Gastroesophageal sphincter (tissue), 4 donors: ENCODE measurements at regions not wholly inside any gene's neighbourhood (a gene's known extent, or its start where the extent isn't known, plus 50 kb on each side); places are given as distances from the start of the nearest gene placed in this dataset.

Source experiments
- ATAC-seq: fragments of 150-250 bp; one replicate; pipeline ENCODE4 v1.9.1; 2016; ENCODE audit warnings: mild to moderate bottlenecking, moderate library complexity
- H3K27ac ChIP-seq, 4 donors: fragments of 200-600 bp; sonication (generic) in 3 of 4; 1 replicate in 3 of 4; 2 replicates in 1 of 4; pipeline ENCODE4 v1.5.1; 2016 to 2019
- H3K27me3 ChIP-seq: fragments of 200-600 bp; sonication (generic); one replicate; pipeline ENCODE4 v1.5.1; 2019
- H3K36me3 ChIP-seq, 2 donors: fragments of 200-600 bp; sonication (generic); one replicate each; pipeline ENCODE4 v1.5.1; 2019; ENCODE audit warnings: control low read depth in 1 of 2
- H3K4me1 ChIP-seq, 3 donors: fragments of 200-600 bp; sonication (generic); 1 replicate in 2 of 3; 2 replicates in 1 of 3; pipeline ENCODE4 v1.5.1; 2016 to 2019; ENCODE audit warnings: control low read depth in 2 of 3
- H3K4me3 ChIP-seq, 2 donors: fragments of 200-600 bp; sonication (generic); one replicate each; pipeline ENCODE4 v1.5.1; 2019; ENCODE audit warnings: mild to moderate bottlenecking in 1 of 2, moderate library complexity in 1 of 2
- H3K9me3 ChIP-seq, 3 donors: fragments of 200-600 bp; sonication (generic); one replicate each; pipeline ENCODE4 v1.5.1; 2017 to 2019; ENCODE audit warnings: control low read depth in 2 of 3
- CTCF ChIP-seq, 4 experiments: fragments of 200-600 bp in 2 of 4; fragments of 450-650 bp in 2 of 4; sonication (generic) in 1 of 4; IDR thresholded peaks; one replicate each; pipeline ENCODE4 v1.5.1; 2017 to 2019; ENCODE audit warnings: antibody characterized with exemption in 4 of 4, mild to moderate bottlenecking in 2 of 4, moderate library complexity in 2 of 4
- EP300 ChIP-seq: sonication (generic); formaldehyde crosslinking; IDR thresholded peaks from one replicate; pipeline ENCODE4 v1.6.1; 2017; ENCODE audit warnings: antibody characterized with exemption, mild to moderate bottlenecking
- POLR2A ChIP-seq, 2 donors: fragments of 450-650 bp; IDR thresholded peaks; one replicate each; pipeline ENCODE4 v1.6.1; 2017; ENCODE audit warnings: antibody characterized with exemption in 2 of 2, mild to moderate bottlenecking in 2 of 2, moderate library complexity in 1 of 2
- POLR2AphosphoS5 ChIP-seq: sonication (generic); formaldehyde crosslinking; IDR thresholded peaks from one replicate; pipeline ENCODE4 v1.6.1; 2017; ENCODE audit warnings: antibody characterized with exemption
- WGBS, 2 donors: methylation state at CpG; one replicate each; pipeline ENCODE4 v1.1.5; 2018; ENCODE audit warnings: low coverage in 1 of 2; 5-methylcytosine and 5-hydroxymethylcytosine counted together

DNA sequence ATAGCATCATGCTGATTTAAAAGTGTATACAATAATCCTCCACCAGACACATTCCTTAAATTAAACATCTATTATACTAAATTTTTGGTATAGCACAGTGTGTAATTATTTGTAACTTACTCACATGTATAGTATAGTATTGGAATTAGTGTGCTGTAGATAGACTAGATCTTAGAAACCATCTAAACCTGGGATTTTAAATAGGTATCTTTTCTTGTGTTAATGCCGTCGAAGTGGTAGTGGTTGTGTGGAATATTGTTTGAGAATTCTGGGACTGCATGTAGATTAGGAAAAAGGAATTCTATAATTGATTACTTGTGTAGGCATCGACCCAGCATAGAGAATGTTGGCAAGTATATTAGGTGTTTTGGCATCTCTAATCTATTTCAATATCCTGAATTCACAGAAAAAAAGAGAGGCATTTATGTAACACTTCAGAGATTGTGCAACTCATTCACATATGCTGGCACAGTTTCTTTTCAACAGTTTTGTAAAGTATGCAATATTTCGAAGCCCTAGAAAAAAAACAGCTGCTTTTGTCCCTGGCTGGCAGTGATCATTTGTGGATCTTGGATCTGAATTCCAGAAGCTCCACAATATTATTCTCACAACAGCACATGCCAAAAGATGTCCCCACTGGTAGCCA, 145.5 kb upstream of the AGR3 start:
- Histone ChIP-seq H3K4me1 (no peaks in the 10 kb centered on the region), H3K27me3 (no peaks in the 10 kb centered on the region), H3K4me3 (no peak overlapping the region), H3K27ac (no peak overlapping the region), H3K9me3 (peaks cover 0 to 10% (median 0%) of the 10 kb centered on the region in 3 donors), H3K36me3 (no peaks in the 10 kb centered on the region)
- no peak for TF ChIP-seq POLR2AphosphoS5
- no peak for TF ChIP-seq POLR2A (IDR thresholded peaks at IDR 0.05)
- TF ChIP-seq EP300 = no peak
- TF ChIP-seq CTCF (IDR thresholded peaks at IDR 0.05) = no peak
- ATAC-seq = no peak
- 70 to 72% methylated on average over 4 of the region's 4 CpGs for WGBS, 2 donors

DNA sequence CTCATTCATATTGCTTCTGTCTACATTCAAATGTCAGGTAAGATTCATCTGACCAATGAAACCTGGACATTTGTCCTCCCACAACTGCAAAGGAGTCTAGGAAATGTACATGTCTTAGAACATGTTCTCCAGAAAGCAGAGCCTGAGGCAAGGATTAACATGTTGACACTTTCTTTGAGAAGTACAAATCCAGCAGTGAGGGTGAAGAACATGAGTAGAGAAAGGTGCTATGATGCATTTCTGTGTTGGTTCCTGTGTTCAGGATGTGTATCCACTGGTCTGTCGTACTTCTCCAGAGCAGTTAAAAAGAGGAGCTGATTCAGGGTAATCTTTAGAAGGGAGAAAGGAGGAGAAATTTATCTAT, 146.0 kb upstream of the AGR3 start:
- Histone ChIP-seq H3K4me3 (no peak overlapping the region), H3K27me3 (no peaks in the 10 kb centered on the region), H3K27ac (no peak overlapping the region), H3K9me3 (peaks cover 0 to 10% (median 0%) of the 10 kb centered on the region in 3 donors), H3K36me3 (no peaks in the 10 kb centered on the region), H3K4me1 (no peaks in the 10 kb centered on the region)
- 76 to 100% methylated on average over 1 of the region's 1 CpG for WGBS, 2 donors
- TF ChIP-seq CTCF (IDR thresholded peaks at IDR 0.05) = no peak
- no peak for TF ChIP-seq EP300
- TF ChIP-seq POLR2A (IDR thresholded peaks at IDR 0.05) = no peak
- no peak for TF ChIP-seq POLR2AphosphoS5
- ATAC-seq = no peak

DNA sequence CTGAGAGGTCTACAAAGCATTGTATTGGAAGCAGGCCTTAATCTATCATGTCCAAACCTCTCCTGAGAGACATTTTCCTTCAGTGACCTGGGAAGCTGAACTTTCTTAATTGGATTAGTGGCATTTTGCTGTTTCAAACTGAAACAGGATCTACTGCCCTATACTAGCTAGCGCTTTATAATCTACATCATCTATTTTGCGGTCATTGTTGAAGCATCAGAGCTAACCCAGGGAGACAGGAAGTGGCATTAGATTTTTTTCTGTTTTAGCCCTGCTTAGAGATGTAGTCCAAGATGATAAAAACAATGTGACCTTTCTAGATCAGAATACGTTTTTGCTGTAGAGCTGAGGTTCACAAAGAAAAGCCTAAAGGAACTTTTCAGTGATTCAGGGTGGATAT, 147.4 kb upstream of the AGR3 start:
- H3K36me3 ChIP-seq = no peaks in the 10 kb centered on the region
- no peak for ATAC-seq
- no peaks in the 10 kb centered on the region for H3K27me3 ChIP-seq
- 78 to 89% methylated on average over 2 to 3 of the region's 3 CpGs for WGBS, 2 donors
- peaks cover 0 to 10% (median 0%) of the 10 kb centered on the region in 3 donors for H3K9me3 ChIP-seq
- no peak for TF ChIP-seq CTCF (IDR thresholded peaks at IDR 0.05)
- TF ChIP-seq POLR2A (IDR thresholded peaks at IDR 0.05) = no peak
- TF ChIP-seq POLR2AphosphoS5 = no peak
- no peak for TF ChIP-seq EP300
- H3K27ac ChIP-seq = no peak overlapping the region
- no peaks in the 10 kb centered on the region for H3K4me1 ChIP-seq
- H3K4me3 ChIP-seq = no peak overlapping the region

DNA sequence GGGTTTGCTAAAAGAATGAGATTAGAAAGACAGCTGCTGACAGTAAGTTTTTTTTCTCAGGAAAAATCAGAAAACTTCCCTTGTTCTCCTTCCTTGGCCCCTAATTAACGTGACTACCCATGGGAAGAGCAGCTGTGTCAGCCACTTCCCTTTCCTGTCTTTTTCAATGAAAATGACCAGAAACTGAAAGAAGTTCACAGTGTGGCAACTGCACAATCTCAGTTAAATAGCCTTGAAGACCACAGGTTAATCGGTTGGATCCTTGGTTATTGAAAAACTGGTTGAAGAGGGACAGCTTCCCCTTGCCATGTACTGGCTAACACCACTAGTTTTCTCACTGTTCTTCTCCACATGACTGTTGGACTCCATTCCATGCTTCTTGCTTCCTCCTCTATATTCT, 148.8 kb upstream of the AGR3 start:
- 56 to 66% methylated on average over 2 of the region's 2 CpGs for WGBS, 2 donors
- ATAC-seq = no peak

More for the DNA sequence above, 148.8 kb upstream of the AGR3 start:
- Histone ChIP-seq H3K9me3 (peaks cover 0 to 10% (median 0%) of the 10 kb centered on the region in 3 donors), H3K4me3 (no peak overlapping the region), H3K4me1 (no peaks in the 10 kb centered on the region), H3K27ac (no peak overlapping the region), H3K36me3 (no peaks in the 10 kb centered on the region), H3K27me3 (no peaks in the 10 kb centered on the region)
- TF ChIP-seq POLR2A (IDR thresholded peaks at IDR 0.05) (no peak), POLR2AphosphoS5 (no peak), EP300 (no peak), CTCF (IDR thresholded peaks at IDR 0.05) (no peak)
